ENCODE measurements at regions not wholly inside any gene's neighbourhood (a gene's known extent, or its start where the extent isn't known, plus 50 kb on each side); places are given as distances from the start of the nearest gene placed in this dataset.

DNA sequence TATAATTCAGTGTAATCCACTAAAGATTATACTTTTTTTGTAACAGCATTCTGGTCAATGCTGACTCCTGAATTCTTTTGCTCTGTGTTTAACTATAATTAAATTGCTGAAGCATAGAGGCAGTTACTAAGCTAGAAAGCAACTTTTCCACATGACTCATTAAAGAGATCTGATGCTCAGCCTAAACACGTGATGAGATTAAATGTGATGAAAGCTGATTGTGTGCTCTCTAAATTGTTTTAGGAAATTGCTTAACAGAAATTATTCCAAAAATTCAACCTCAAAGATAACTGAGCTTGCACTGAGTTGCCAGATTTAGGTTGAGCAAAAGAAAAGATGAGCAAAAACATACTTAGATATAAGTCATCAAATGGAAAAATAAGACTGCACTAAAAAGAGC is 1033.6 kb downstream of the FAM181B start:
- Histone ChIP-seq H2BK12ac (ENCODE audit: low read depth, low read length) (no peak overlapping the region), H3K23me2 (ENCODE audit: low read depth, low read length) (no peaks in the 10 kb centered on the region), H4K5ac (ENCODE audit: insufficient read length, low read depth, low read length) (no peak overlapping the region), H4K91ac (replicated peaks; ENCODE audit: insufficient read length, low read length) (no peak overlapping the region), H3K4me3 (ENCODE audit: extremely low read depth in 1 of 4, insufficient read depth in 2 of 4, low read depth in 3 of 4, low read length in 4 of 4) (no peak overlapping the region), H2AK5ac (ENCODE audit: low read depth, low read length) (no peak overlapping the region), H3K14ac (ENCODE audit: insufficient read length) (no peak overlapping the region), H3K9me3 (ENCODE audit: insufficient read depth in 2 of 2, low read depth in 1 of 2, low read length in 1 of 2) (no peaks in the 10 kb centered on the region), H3K4me2 (ENCODE audit: insufficient read depth in 1 of 2, low read depth in 2 of 2, low read length in 2 of 2) (no peak overlapping the region), H3K27ac (ENCODE audit: low read depth, low read length) (no peak overlapping the region), H3K23ac (ENCODE audit: insufficient read length) (no peak overlapping the region), H3K79me1 (ENCODE audit: low read depth, low read length) (no peaks in the 10 kb centered on the region), H3K9ac (replicated peaks in 1 of 4; ENCODE audit: extremely low read depth in 1 of 4, low read depth in 3 of 4, low read length in 3 of 4) (no peak overlapping the region), H3K4ac (replicated peaks; ENCODE audit: insufficient read length, low read depth, low read length) (no peak overlapping the region), H4K8ac (ENCODE audit: extremely low read depth, insufficient read depth, low read length) (no peak overlapping the region), H3K36me3 (ENCODE audit: control insufficient read depth in 2 of 4, insufficient read depth in 4 of 4, low read length in 3 of 4) (no peaks in the 10 kb centered on the region), H2BK120ac (replicated peaks; ENCODE audit: low read depth, low read length) (no peak overlapping the region), H3K27me3 (replicated peaks in 1 of 4; ENCODE audit: control insufficient read depth in 3 of 4, extremely low read depth in 1 of 4, insufficient read depth in 3 of 4, low read length in 3 of 4) (no peaks in the 10 kb centered on the region), H2AFZ (ENCODE audit: low read length) (no peak overlapping the region), H2BK20ac (ENCODE audit: low read length) (no peak overlapping the region), H2BK15ac (ENCODE audit: low read length) (no peak overlapping the region), H3K56ac (replicated peaks; ENCODE audit: insufficient read length, low read depth, low read length) (no peak overlapping the region), H2BK5ac (ENCODE audit: low read depth, low read length) (no peak overlapping the region), H3K4me1 (replicated peaks in 1 of 4; ENCODE audit: control insufficient read depth in 3 of 4, insufficient read depth in 4 of 4, low read length in 3 of 4) (no peaks in the 10 kb centered on the region), H4K20me1 (replicated peaks in 1 of 2; ENCODE audit: control insufficient read depth in 1 of 2, insufficient read depth in 2 of 2, low read length in 2 of 2) (no peaks in the 10 kb centered on the region), H3K79me2 (ENCODE audit: control insufficient read depth in 1 of 2, insufficient read depth in 2 of 2, low read length in 2 of 2) (no peaks in the 10 kb centered on the region), H3K18ac (ENCODE audit: extremely low read depth, low read length) (no peak overlapping the region)
- no peak for TF ChIP-seq BACH1 (IDR thresholded peaks at IDR 0.05; ENCODE audit: low read length)
- no peak for TF ChIP-seq USF2 (IDR thresholded peaks at IDR 0.05; ENCODE audit: low read length)
- no peak for TF ChIP-seq SIX5 (IDR thresholded peaks at IDR 0.05; ENCODE audit: low read depth, low read length)
- WGBS, 2 experiments (ENCODE audit: extremely low coverage in 1 of 2, insufficient coverage in 1 of 2, insufficient read length in 1 of 2, insufficient replicate concordance in 2 of 2, low coverage in 1 of 2, low lambda C conversion rate in 2 of 2, missing lambda C conversion rate in 1 of 2): 89% methylated on average over 1 of the region's 1 CpG; no CpG with 5 or more reads in 1 of the 2 experiments
- ChIA-PET CTCF (ENCODE audit: partially characterized antibody) (no interaction called here), POLR2A (ENCODE audit: partially characterized antibody) (no interaction called here)
- no peak for DNase-seq (ENCODE audit: low read depth in 1 of 2, low spot score in 2 of 2)
- FAIRE-seq: no peak

Data from H1 (cell line).